ENCODE measurements at regions not wholly inside any gene's neighbourhood (a gene's known extent, or its start where the extent isn't known, plus 50 kb on each side); places are given as distances from the start of the nearest gene placed in this dataset.

DNA sequence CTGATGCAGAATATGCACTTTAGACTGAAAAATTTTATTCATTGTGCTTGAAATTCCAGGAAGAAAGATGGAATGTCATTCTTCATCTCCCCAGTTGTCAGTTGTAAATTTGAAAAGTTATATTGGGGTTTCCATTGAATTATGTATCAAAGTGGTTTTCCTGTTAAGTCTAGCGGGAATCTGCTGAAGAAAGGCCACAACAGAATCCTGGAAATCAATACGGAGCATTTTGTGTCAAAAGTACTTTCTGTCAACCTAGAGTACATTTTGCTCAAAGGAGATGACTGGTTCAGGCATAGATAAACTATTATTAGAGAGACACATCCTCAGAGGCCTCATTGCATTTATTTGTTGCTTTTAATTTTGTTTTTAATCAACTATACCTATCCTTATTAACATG lies 538.2 kb upstream of the SEMA3D start:
- H3K4me3 ChIP-seq: no peak overlapping the region
- H3K4me1 ChIP-seq: no peaks in the 10 kb centered on the region
- intact Hi-C loops (cut with DNase I): no loop called here
- DNase-seq (ENCODE audit: extremely low spot score): no peak
- 92% methylated on average over 2 of the region's 2 CpGs for WGBS
- no peaks in the 10 kb centered on the region for H3K9me3 ChIP-seq
- H3K27ac ChIP-seq (replicated peaks in 1 of 4): no peak overlapping the region
- TF ChIP-seq, protein P1, sequence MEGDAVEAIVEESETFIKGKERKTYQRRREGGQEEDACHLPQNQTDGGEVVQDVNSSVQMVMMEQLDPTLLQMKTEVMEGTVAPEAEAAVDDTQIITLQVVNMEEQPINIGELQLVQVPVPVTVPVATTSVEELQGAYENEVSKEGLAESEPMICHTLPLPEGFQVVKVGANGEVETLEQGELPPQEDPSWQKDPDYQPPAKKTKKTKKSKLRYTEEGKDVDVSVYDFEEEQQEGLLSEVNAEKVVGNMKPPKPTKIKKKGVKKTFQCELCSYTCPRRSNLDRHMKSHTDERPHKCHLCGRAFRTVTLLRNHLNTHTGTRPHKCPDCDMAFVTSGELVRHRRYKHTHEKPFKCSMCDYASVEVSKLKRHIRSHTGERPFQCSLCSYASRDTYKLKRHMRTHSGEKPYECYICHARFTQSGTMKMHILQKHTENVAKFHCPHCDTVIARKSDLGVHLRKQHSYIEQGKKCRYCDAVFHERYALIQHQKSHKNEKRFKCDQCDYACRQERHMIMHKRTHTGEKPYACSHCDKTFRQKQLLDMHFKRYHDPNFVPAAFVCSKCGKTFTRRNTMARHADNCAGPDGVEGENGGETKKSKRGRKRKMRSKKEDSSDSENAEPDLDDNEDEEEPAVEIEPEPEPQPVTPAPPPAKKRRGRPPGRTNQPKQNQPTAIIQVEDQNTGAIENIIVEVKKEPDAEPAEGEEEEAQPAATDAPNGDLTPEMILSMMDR (IDR thresholded peaks at IDR 0.05): no peak
- TF ChIP-seq POLR2AphosphoS5 (IDR thresholded peaks at IDR 0.05): no peak
- no peaks in the 10 kb centered on the region for H3K36me3 ChIP-seq
- no peaks in the 10 kb centered on the region for H3K27me3 ChIP-seq

DNA sequence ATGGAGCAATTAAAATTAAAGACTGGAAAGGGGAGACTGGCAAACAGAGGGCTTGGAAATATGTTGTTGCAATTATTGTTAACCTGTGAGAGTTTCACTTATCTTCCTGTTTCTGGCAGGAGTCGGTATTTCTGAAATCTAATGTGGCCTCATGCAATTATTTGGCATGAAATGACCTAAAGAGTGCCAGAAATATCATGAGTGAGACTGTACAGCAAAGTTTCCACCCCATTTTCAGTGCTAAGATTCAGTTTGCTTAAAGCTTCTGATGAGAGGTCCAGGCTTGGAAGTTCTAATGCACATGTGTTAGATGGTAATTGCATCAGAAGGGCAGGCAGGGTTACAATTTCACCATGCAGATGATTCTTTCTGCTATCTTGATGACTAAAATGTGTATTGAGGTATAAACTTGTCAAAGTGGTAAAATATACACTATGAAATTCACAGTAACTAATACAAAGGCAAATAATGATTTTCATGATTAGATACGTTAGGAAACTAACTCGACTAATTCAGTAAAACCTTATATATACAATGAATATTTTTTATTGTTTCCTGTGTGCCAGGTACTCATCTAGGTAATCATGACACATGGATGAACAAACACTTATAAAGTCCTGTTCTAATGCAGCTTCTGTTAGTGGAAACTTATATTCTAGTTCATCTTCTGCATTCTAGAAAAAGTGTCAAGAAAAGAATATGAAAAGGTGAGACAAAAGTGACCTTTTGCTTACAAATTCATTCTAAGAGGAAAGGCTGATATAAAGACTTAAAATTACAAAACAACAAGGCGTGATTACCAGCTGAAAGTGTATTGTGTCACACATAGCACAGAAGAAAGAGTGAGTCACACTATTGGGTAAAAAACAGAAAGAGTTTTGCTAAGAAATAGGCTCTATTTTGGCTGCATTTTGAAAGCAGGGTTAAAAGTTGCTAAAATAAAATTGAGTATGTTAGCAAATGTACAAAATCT lies 533.4 kb upstream of the SEMA3D start:
- 50% methylated on average over 4 of the region's 4 CpGs for WGBS
- no peak overlapping the region for H3K4me3 ChIP-seq
- TF ChIP-seq POLR2A (IDR thresholded peaks at IDR 0.05; ENCODE audit: low read depth) (no peak), EP300 (IDR thresholded peaks at IDR 0.05) (no peak), POLR2AphosphoS5 (IDR thresholded peaks at IDR 0.05) (no peak)
- TF ChIP-seq, protein P1 (IDR thresholded peaks at IDR 0.05): no peak

DNA sequence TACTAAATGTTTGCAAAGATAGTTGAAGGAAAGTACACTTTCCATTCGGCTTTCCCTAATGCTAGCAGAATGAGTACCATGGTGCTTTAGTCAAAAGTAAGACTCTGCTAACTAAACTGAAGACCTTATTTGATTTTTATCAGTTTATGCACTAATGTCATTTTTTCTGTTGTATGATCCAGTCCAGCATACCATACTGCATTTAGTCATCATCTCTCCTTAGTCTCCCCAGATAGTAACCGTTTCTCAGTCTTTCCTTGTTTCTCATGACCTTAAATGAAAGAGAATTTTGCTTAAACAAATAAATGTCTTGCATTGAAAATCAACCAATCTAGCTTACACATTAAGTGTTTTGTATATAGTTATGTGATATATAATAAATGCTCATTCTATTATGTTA lies 529.5 kb upstream of the SEMA3D start:
- Histone ChIP-seq H3K36me3 (no peaks in the 10 kb centered on the region), H3K4me1 (no peaks in the 10 kb centered on the region), H3K27ac (replicated peaks in 1 of 4) (no peak overlapping the region), H3K4me3 (no peak overlapping the region), H3K27me3 (no peaks in the 10 kb centered on the region), H3K9me3 (no peaks in the 10 kb centered on the region)
- no peak for DNase-seq (ENCODE audit: extremely low spot score)
- intact Hi-C loops (cut with DNase I): no loop called here
- TF ChIP-seq POLR2AphosphoS5 (IDR thresholded peaks at IDR 0.05) (no peak), POLR2A (IDR thresholded peaks at IDR 0.05; ENCODE audit: low read depth) (no peak), EP300 (IDR thresholded peaks at IDR 0.05) (no peak)
- TF ChIP-seq, protein P1 (IDR thresholded peaks at IDR 0.05): no peak
- 76% methylated on average over 2 of the region's 2 CpGs for WGBS

More for the DNA sequence above, 533.4 kb upstream of the SEMA3D start:
- intact Hi-C loops (cut with DNase I): no loop called here
- Histone ChIP-seq H3K9me3 (no peaks in the 10 kb centered on the region), H3K27ac (replicated peaks in 1 of 4) (no peak overlapping the region), H3K36me3 (no peaks in the 10 kb centered on the region), H3K4me1 (no peaks in the 10 kb centered on the region), H3K27me3 (no peaks in the 10 kb centered on the region)
- no peak for DNase-seq (ENCODE audit: extremely low spot score)

DNA sequence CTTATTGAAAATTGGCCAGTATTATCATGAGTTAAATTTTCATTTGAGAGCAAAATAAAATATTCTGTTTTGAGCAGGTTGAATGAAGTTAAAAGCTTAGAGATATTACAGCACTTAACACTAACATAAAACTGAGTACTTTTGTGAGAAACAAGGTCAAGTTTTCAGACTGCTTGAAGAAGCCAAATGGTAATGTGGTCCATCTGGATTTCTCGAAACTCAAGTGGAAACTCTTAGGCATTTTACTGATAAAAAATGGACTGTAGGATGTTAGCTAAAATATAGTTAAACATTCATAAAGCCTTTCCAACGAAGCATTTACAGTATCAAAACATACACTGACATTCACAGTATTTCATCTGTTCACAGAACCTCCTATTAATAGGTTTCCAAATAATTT lies 528.1 kb upstream of the SEMA3D start:
- H3K4me1 ChIP-seq: no peaks in the 10 kb centered on the region
- H3K36me3 ChIP-seq: no peaks in the 10 kb centered on the region
- DNase-seq (ENCODE audit: extremely low spot score): no peak
- H3K9me3 ChIP-seq: no peaks in the 10 kb centered on the region
- 41% methylated on average over 2 of the region's 2 CpGs for WGBS
- no peaks in the 10 kb centered on the region for H3K27me3 ChIP-seq
- H3K4me3 ChIP-seq: no peak overlapping the region
- TF ChIP-seq POLR2AphosphoS5 (IDR thresholded peaks at IDR 0.05) (no peak), EP300 (IDR thresholded peaks at IDR 0.05) (no peak), POLR2A (IDR thresholded peaks at IDR 0.05; ENCODE audit: low read depth) (no peak)
- TF ChIP-seq, protein P1 (IDR thresholded peaks at IDR 0.05): no peak
- intact Hi-C loops (cut with DNase I): no loop called here
- no peak overlapping the region for H3K27ac ChIP-seq (replicated peaks in 1 of 4)

Measured in esophagus muscularis mucosa (tissue), 4 donors.